Skeletal muscle tissue (tissue), 3 donors: ENCODE measurements at regions not wholly inside any gene's neighbourhood (a gene's known extent, or its start where the extent isn't known, plus 50 kb on each side); places are given as distances from the start of the nearest gene placed in this dataset.

Experiments used
- H3K27ac ChIP-seq: one replicate; pipeline ENCODE4 v1.7.0; 2013; ENCODE audit warnings: mild to moderate bottlenecking, low read depth, low read length, inconsistent platforms
- H3K27me3 ChIP-seq, 3 donors: one replicate each; pipeline ENCODE4 v1.7.0; 2013; ENCODE audit warnings: low read length in 3 of 3; ENCODE audit not compliant: control insufficient read depth in 3 of 3, insufficient read depth in 3 of 3
- H3K36me3 ChIP-seq, 3 donors: one replicate each; pipeline ENCODE4 v1.7.0; 2013; ENCODE audit warnings: low read length in 3 of 3; ENCODE audit not compliant: control insufficient read depth in 3 of 3, insufficient read depth in 3 of 3
- H3K4me1 ChIP-seq, 3 donors: one replicate each; pipeline ENCODE4 v1.7.0; 2013; ENCODE audit warnings: low read length in 3 of 3, mild to moderate bottlenecking in 3 of 3; ENCODE audit not compliant: control insufficient read depth in 3 of 3, insufficient read depth in 3 of 3
- H3K4me3 ChIP-seq, 3 donors: one replicate each; pipeline ENCODE4 v1.7.0; 2013; ENCODE audit warnings: low read length in 3 of 3
- H3K9ac ChIP-seq, 3 donors: one replicate each; pipeline ENCODE4 v1.7.0; 2013; ENCODE audit warnings: low read length in 3 of 3, mild to moderate bottlenecking in 3 of 3, moderate library complexity in 2 of 3, low read depth in 1 of 3
- H3K9me3 ChIP-seq, 3 donors: one replicate each; pipeline ENCODE4 v1.7.0; 2013; ENCODE audit warnings: low read length in 3 of 3; ENCODE audit not compliant: control insufficient read depth in 3 of 3
- donor health status: Osteomylitis.

DNA sequence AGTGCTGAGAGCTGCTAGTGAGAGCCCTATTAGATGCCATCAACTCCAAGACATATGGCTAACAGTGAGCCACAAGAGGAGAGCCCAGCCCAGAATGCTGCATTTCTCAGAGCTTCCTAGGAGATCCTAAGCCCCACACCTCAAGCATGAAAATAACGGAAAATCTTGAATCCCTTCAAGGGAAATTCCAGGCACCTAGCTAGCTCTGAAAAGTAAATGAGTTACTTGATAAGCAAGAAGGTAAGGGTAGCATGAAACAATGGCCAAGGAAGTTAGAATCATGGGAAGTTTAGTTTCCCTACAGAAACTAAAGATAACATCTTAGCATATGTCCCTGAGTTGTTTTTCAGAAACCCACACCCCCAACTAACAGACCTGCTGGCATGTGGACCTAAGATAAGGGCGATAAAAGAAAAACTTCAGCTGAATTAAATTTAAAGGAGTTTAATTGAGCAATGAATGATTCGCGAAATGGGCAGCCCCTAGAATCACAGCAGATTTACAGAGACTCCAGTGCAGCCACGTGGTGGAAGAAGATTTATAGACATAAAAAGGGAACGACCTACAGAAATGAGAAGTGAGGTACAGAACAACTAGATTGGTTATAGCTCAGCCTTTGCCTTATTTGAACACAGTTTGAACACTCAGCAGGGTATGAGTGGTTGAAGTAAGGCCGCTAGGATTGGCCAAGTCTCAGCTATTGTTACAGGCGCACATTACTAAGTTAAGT, 301.3 kb upstream of the DACH1 start:
- Histone ChIP-seq H3K36me3 (no peaks in the 10 kb centered on the region), H3K27me3 (no peaks in the 10 kb centered on the region), H3K9me3 (no peaks in the 10 kb centered on the region), H3K27ac (no peak overlapping the region), H3K9ac (no peak overlapping the region), H3K4me3 (no peak overlapping the region), H3K4me1 (no peaks in the 10 kb centered on the region)

DNA sequence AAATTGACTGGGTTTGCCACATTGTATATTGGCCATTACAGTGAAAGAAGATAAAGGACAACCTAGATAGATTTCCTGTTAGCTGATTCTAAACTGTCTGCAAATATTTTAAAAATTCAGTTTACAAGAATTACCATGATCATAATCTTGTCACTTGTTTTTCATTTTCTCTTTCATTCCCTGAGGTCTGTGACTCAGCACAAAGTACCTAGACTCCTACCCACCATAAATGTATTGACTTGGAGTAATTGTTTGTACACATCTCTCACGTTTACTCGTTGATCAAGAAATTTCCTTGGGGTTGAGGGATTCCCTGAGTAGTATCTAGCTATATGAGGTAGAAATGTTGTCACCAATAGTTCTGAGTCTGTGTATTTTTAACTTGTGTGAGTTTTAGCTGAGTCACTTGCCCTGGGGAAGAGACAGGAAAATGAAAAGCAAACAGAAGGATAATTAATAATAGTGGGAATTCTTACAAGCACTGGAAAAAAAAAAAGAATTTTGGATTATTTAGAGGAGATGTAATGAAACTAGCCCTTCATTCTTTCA, 299.2 kb upstream of the DACH1 start:
- H3K9me3 ChIP-seq = no peaks in the 10 kb centered on the region
- H3K36me3 ChIP-seq = no peaks in the 10 kb centered on the region
- no peak overlapping the region for H3K4me3 ChIP-seq
- no peaks in the 10 kb centered on the region for H3K27me3 ChIP-seq
- H3K9ac ChIP-seq = no peak overlapping the region
- no peaks in the 10 kb centered on the region for H3K4me1 ChIP-seq
- no peak overlapping the region for H3K27ac ChIP-seq

DNA sequence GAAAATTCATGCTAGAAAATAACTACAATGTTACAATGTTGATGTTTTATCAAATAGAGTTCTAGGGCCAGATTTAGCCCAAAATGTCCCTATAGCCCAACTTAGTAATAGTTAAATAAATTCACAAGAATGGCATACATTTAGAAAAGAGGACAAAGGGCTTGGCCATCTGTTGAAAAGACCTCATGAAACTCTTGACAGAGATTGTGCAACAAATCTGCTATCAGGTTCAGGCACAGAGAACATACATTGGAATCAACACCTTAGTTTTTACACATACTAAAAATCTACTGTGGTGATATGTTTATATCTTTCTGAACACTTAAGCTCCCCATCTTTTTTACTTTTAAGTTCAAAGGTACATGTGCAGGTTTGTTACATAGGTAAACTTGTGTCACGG, 298.3 kb upstream of the DACH1 start:
- H3K9me3 ChIP-seq = no peaks in the 10 kb centered on the region
- H3K27me3 ChIP-seq = no peaks in the 10 kb centered on the region
- no peak overlapping the region for H3K4me3 ChIP-seq
- no peak overlapping the region for H3K9ac ChIP-seq
- H3K36me3 ChIP-seq = no peaks in the 10 kb centered on the region
- no peak overlapping the region for H3K27ac ChIP-seq
- H3K4me1 ChIP-seq = no peaks in the 10 kb centered on the region

- no peak overlapping the region for H3K4me3 ChIP-seq
- no peaks in the 10 kb centered on the region for H3K4me1 ChIP-seq
- H3K27me3 ChIP-seq = no peaks in the 10 kb centered on the region
- no peaks in the 10 kb centered on the region for H3K9me3 ChIP-seq
- no peak overlapping the region for H3K27ac ChIP-seq
- H3K36me3 ChIP-seq = no peaks in the 10 kb centered on the region
- H3K9ac ChIP-seq = no peak overlapping the region
These were observed 297.8 kb upstream of the DACH1 start for GRCh38 chr13:72164811-72165210.

DNA sequence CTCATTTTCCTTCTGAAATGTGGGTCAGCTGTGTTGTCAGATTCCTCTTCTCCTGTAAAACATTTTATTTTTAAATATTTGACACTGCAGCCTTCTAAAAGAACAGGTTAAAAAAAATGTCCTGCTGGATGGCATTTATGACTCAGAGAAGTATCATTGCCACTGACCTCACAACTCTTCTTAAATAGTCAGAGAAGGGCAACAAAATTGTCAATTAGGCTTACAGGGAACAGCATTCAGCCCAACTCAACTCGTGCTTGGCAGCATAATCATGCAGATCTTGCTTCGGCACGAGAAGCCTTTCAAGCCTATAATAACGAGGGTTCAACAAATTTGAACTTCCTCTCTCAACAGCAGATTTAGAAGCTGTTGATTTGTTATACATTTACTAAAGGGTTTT, 296.7 kb upstream of the DACH1 start:
- no peaks in the 10 kb centered on the region for H3K9me3 ChIP-seq
- H3K4me1 ChIP-seq = no peaks in the 10 kb centered on the region
- H3K36me3 ChIP-seq = no peaks in the 10 kb centered on the region
- no peak overlapping the region for H3K9ac ChIP-seq
- H3K4me3 ChIP-seq = no peak overlapping the region
- no peaks in the 10 kb centered on the region for H3K27me3 ChIP-seq
- no peak overlapping the region for H3K27ac ChIP-seq

DNA sequence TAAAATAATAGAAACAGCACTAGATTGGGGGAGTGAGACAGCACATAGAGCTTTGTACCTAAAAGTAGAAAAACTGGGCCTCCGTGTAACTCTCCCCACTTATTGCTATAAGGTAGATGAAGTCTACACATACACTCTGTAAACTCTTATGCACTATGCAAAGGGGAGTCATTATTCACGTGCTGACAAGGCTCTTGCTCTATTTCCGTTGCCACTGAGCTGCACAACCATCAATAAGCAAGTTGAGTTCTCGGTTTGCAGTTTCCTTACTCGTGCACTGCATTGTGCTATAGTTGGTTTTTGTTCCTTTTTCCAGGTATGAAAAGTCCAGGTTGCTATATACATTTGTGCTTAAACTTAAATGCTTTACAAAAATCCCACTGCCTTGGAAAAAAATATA, 294.0 kb upstream of the DACH1 start:
- Histone ChIP-seq H3K27me3 (no peaks in the 10 kb centered on the region), H3K9me3 (no peaks in the 10 kb centered on the region), H3K27ac (no peak overlapping the region), H3K9ac (no peak overlapping the region), H3K36me3 (no peaks in the 10 kb centered on the region), H3K4me1 (no peaks in the 10 kb centered on the region), H3K4me3 (no peak overlapping the region)

GRCh38 chr13:72156760-72157159, 289.8 kb upstream of the DACH1 start:
- Histone ChIP-seq H3K27me3 (no peaks in the 10 kb centered on the region), H3K9me3 (no peaks in the 10 kb centered on the region), H3K4me1 (no peaks in the 10 kb centered on the region), H3K36me3 (no peaks in the 10 kb centered on the region), H3K9ac (no peak overlapping the region), H3K4me3 (no peak overlapping the region), H3K27ac (no peak overlapping the region)

DNA sequence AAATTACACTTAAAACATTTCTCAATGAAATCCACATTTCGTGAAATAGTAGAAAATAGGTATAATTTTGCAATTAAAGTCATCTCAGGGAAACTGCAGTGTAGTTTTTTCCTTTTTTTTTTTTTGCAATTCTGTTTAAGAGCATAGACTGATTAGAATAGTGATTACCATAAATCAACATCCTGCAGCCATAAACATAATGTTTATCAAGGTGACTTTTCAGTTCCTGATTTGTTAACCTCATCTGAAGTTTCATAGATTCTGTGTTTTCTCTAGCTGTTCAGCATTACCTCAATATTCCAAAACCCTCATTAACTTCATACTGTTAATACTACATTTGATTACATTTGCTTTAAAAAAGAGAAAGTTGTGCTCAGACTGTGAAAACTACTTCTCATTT, 286.3 kb upstream of the DACH1 start:
- H3K27me3 ChIP-seq = no peaks in the 10 kb centered on the region
- no peak overlapping the region for H3K27ac ChIP-seq
- no peaks in the 10 kb centered on the region for H3K36me3 ChIP-seq
- no peaks in the 10 kb centered on the region for H3K9me3 ChIP-seq
- H3K9ac ChIP-seq = no peak overlapping the region
- H3K4me3 ChIP-seq = no peak overlapping the region
- no peaks in the 10 kb centered on the region for H3K4me1 ChIP-seq

DNA sequence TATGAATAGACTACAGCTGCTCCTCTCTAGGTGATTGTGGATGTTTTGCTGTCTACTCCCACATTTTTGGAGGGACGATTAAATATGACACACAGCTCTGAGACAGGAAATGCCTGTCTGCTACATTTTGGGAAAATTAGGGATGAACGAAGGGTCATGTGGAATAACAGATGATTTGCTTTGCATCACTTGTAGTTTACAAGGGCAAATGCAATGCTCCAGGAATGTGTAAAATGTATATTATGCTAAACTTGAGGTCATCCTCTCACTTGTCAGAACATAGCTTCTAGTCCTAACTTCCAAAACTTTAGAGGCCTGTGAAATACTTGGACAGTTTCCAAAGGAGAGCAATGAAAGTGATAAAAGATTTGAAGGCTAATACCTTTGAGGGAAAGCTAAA, 284.2 kb upstream of the DACH1 start:
- H3K27me3 ChIP-seq = no peaks in the 10 kb centered on the region
- no peaks in the 10 kb centered on the region for H3K4me1 ChIP-seq
- no peak overlapping the region for H3K27ac ChIP-seq
- H3K9me3 ChIP-seq = no peaks in the 10 kb centered on the region
- H3K36me3 ChIP-seq = no peaks in the 10 kb centered on the region
- no peak overlapping the region for H3K4me3 ChIP-seq
- no peak overlapping the region for H3K9ac ChIP-seq

- no peak overlapping the region for H3K27ac ChIP-seq
- H3K36me3 ChIP-seq = no peaks in the 10 kb centered on the region
- H3K4me1 ChIP-seq = no peaks in the 10 kb centered on the region
- H3K4me3 ChIP-seq = no peak overlapping the region
- no peak overlapping the region for H3K9ac ChIP-seq
- no peaks in the 10 kb centered on the region for H3K9me3 ChIP-seq
- H3K27me3 ChIP-seq = no peaks in the 10 kb centered on the region
These were observed 283.5 kb upstream of the DACH1 start for GRCh38 chr13:72150502-72150901.
